ENCODE measurements at regions not wholly inside any gene's neighbourhood (a gene's known extent, or its start where the extent isn't known, plus 50 kb on each side); places are given as distances from the start of the nearest gene placed in this dataset.

GRCh38 chr4:14695095-14695845 is 307.0 kb upstream of the CPEB2 start:
- TF ChIP-seq, protein P1, sequence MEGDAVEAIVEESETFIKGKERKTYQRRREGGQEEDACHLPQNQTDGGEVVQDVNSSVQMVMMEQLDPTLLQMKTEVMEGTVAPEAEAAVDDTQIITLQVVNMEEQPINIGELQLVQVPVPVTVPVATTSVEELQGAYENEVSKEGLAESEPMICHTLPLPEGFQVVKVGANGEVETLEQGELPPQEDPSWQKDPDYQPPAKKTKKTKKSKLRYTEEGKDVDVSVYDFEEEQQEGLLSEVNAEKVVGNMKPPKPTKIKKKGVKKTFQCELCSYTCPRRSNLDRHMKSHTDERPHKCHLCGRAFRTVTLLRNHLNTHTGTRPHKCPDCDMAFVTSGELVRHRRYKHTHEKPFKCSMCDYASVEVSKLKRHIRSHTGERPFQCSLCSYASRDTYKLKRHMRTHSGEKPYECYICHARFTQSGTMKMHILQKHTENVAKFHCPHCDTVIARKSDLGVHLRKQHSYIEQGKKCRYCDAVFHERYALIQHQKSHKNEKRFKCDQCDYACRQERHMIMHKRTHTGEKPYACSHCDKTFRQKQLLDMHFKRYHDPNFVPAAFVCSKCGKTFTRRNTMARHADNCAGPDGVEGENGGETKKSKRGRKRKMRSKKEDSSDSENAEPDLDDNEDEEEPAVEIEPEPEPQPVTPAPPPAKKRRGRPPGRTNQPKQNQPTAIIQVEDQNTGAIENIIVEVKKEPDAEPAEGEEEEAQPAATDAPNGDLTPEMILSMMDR (IDR thresholded peaks at IDR 0.05; ENCODE audit: extremely low read depth, missing control alignments): no peak
- no peak for DNase-seq (ENCODE audit: low spot score)

DNA sequence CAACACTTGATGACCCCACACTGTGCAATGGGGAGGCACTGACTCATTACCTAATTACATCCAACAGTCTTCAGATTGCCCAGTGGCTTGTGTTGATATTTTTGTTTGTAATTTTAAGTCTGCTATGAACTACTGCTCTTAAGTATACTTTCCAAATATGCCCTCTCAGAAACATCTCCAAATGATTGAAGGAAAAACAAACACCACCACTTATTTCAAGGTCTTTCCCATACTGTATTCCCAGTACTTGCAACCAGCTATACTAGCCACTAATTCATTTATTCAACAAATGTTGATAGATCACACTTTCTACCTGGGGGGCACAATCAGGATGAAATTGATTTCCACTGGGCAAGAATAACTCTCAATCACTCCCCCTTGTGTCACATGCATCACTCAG is 302.2 kb upstream of the CPEB2 start:
- TF ChIP-seq, protein P1 (IDR thresholded peaks at IDR 0.05; ENCODE audit: extremely low read depth, missing control alignments): no peak
- DNase-seq (ENCODE audit: low spot score): no peak

DNA sequence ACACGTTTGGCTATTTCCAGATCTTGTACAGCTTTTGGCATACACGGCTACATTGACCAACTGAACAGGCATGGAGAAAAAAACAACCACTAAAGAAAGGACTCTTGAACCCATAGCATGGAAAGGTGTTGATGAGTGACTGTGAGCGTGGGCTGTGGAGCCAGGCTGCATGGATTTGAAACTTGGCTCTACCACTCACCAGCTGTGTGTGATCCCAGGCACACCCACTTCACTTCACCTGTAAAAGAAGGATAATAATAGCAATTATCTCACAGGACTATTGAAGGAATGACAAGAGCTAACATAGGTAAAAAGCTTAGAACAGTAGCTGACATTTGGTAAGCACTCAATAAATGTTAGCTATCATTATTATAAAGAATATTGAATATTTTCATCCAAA is 301.7 kb upstream of the CPEB2 start:
- TF ChIP-seq, protein P1 (IDR thresholded peaks at IDR 0.05; ENCODE audit: extremely low read depth, missing control alignments): no peak
- no peak for DNase-seq (ENCODE audit: low spot score)

GRCh38 chr4:14701389-14701788 is 300.9 kb upstream of the CPEB2 start:
- no peak for DNase-seq (ENCODE audit: low spot score)
- TF ChIP-seq, protein P1 (IDR thresholded peaks at IDR 0.05; ENCODE audit: extremely low read depth, missing control alignments): no peak

DNA sequence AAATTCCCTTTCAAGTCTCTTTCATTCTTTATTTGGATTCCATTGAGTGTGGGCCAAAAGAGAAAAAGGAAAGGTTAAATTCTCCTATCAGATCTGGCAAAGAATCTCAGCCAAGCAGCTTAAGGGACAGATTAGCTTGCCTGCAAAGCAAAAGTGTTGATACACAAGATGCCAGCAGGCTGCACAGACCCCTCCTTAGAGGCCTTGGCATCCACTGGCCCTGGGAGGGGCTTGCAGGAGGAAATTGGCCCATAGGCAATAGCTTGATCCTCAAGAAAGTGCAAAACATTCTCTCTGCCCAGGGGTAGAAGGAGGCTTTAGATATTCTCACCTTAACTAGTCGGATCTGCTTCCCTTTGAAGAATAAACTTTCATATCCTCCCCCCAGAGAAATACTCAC is 300.4 kb upstream of the CPEB2 start:
- DNase-seq (ENCODE audit: low spot score): no peak
- TF ChIP-seq, protein P1 (IDR thresholded peaks at IDR 0.05; ENCODE audit: extremely low read depth, missing control alignments): no peak

- DNase-seq (ENCODE audit: low spot score): no peak
- TF ChIP-seq, protein P1 (IDR thresholded peaks at IDR 0.05; ENCODE audit: extremely low read depth, missing control alignments): no peak
Observed at GRCh38 chr4:14708574-14708973, 293.7 kb upstream of the CPEB2 start.

- TF ChIP-seq, protein P1 (IDR thresholded peaks at IDR 0.05; ENCODE audit: extremely low read depth, missing control alignments): no peak
- no peak for DNase-seq (ENCODE audit: low spot score)
Observed at GRCh38 chr4:14711259-14711658, 291.0 kb upstream of the CPEB2 start.

All from GM20000 (cell line).